ENCODE measurements at regions not wholly inside any gene's neighbourhood (a gene's known extent, or its start where the extent isn't known, plus 50 kb on each side); places are given as distances from the start of the nearest gene placed in this dataset.

DNA sequence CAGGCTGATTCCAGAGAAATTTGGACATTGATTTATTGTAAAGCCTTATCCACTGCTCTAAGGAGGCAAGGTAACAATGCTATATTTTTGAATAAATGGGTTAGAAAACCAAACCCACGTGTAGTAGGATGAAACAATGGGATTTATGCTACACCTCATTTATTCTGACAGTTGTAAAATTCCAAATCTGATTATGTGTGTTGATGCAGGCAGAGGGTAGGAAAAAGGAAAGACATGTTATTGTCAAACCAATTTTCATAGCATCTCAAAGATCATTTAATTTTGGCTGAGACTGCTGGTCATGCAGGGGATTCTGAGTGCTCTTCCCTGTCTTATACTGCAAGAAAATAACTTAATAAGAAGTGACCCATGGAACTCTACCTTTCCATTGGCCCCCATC is 1219.9 kb upstream of the SORCS1 start:
- no peaks in the 10 kb centered on the region for H3K79me2 ChIP-seq (ENCODE audit: low read depth)
- POLR2A ChIA-PET (ENCODE audit: unreplicated experiment) = no interaction called here
- no peak for DNase-seq
- H4K20me1 ChIP-seq (ENCODE audit: insufficient read depth) = no peaks in the 10 kb centered on the region
- no peaks in the 10 kb centered on the region for H3F3A ChIP-seq (ENCODE audit: insufficient read depth, low read depth)
- intact Hi-C loops (cut with micrococcal nuclease; ENCODE audit: unreplicated experiment) = no loop called here
- H3K9me3 ChIP-seq (ENCODE audit: insufficient read depth, low read depth) = no peaks in the 10 kb centered on the region
- no peak overlapping the region for H2AFZ ChIP-seq
- no peaks in the 10 kb centered on the region for H3K4me1 ChIP-seq (replicated peaks; ENCODE audit: insufficient read depth)
- no peak overlapping the region for H3K4me3 ChIP-seq
- no peak overlapping the region for H3K27ac ChIP-seq
- H3K36me3 ChIP-seq (ENCODE audit: low read depth) = no peaks in the 10 kb centered on the region
- CTCF ChIA-PET = no interaction called here
- TF ChIP-seq EZH2 (IDR thresholded peaks at IDR 0.05; ENCODE audit: low read depth) = no peak
- TF ChIP-seq, protein P1, sequence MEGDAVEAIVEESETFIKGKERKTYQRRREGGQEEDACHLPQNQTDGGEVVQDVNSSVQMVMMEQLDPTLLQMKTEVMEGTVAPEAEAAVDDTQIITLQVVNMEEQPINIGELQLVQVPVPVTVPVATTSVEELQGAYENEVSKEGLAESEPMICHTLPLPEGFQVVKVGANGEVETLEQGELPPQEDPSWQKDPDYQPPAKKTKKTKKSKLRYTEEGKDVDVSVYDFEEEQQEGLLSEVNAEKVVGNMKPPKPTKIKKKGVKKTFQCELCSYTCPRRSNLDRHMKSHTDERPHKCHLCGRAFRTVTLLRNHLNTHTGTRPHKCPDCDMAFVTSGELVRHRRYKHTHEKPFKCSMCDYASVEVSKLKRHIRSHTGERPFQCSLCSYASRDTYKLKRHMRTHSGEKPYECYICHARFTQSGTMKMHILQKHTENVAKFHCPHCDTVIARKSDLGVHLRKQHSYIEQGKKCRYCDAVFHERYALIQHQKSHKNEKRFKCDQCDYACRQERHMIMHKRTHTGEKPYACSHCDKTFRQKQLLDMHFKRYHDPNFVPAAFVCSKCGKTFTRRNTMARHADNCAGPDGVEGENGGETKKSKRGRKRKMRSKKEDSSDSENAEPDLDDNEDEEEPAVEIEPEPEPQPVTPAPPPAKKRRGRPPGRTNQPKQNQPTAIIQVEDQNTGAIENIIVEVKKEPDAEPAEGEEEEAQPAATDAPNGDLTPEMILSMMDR (conservative IDR thresholded peaks at IDR 0.05) = no peak
- no peaks in the 10 kb centered on the region for H3K27me3 ChIP-seq (ENCODE audit: insufficient read depth, low read depth)
- no peak overlapping the region for H3K4me2 ChIP-seq
- BruUV-seq (replicated peaks) = no TSS peak
- H3K9me2 ChIP-seq (ENCODE audit: insufficient read depth) = no peaks in the 10 kb centered on the region

DNA sequence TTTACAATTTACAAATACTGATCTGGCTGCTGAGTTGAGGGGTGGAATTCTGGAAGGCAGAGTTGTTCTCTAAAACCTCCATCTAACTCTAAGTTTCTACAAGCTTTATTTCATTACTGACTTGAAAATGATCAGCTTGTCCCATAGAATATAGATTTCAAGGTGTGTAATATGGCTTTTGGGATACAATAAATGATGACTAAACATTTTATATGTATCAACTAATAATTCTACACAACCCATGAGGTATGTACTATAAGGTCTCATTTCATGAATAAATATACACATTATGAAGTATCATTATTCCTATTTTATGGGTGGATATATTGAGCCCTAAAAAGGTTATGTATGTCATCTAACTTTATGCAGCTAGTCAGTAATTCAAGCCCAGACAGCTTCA is 1214.3 kb upstream of the SORCS1 start:
- ChIA-PET CTCF (no interaction called here), POLR2A (ENCODE audit: unreplicated experiment) (no interaction called here)
- no peaks in the 10 kb centered on the region for H3K9me2 ChIP-seq (ENCODE audit: insufficient read depth)
- DNase-seq = no peak
- no peak overlapping the region for H3K27ac ChIP-seq
- H3K27me3 ChIP-seq (ENCODE audit: insufficient read depth, low read depth) = no peaks in the 10 kb centered on the region
- H3F3A ChIP-seq (ENCODE audit: insufficient read depth, low read depth) = no peaks in the 10 kb centered on the region
- no peak for TF ChIP-seq EZH2 (IDR thresholded peaks at IDR 0.05; ENCODE audit: low read depth)
- TF ChIP-seq, protein P1 (conservative IDR thresholded peaks at IDR 0.05) = no peak
- BruUV-seq (replicated peaks) = no TSS peak
- H4K20me1 ChIP-seq (ENCODE audit: insufficient read depth) = no peaks in the 10 kb centered on the region
- H3K9me3 ChIP-seq (ENCODE audit: insufficient read depth, low read depth) = no peaks in the 10 kb centered on the region
- no peaks in the 10 kb centered on the region for H3K79me2 ChIP-seq (ENCODE audit: low read depth)
- intact Hi-C loops (cut with micrococcal nuclease; ENCODE audit: unreplicated experiment) = no loop called here
- H3K36me3 ChIP-seq (ENCODE audit: low read depth) = no peaks in the 10 kb centered on the region
- H2AFZ ChIP-seq = no peak overlapping the region
- no peak overlapping the region for H3K4me2 ChIP-seq
- H3K4me3 ChIP-seq = no peak overlapping the region
- no peaks in the 10 kb centered on the region for H3K4me1 ChIP-seq (replicated peaks; ENCODE audit: insufficient read depth)

DNA sequence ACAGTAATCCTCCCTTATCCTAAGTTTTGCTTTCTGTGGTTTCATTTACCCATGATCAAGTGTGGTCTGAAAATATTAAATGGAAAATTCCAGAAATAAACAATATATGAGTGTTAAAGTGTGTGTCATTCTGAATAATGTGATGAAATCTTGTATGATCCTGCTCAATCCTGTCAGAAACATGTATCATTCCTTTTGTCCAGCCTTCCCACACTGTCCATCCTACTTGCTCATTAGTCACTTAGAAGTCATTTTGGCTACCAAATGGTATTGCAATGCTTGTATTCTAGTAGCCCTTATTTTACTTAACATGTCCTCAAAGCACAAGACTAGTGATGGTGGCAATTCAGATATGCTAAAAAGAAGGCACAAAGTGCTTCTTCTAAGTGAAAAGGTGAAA is 1211.2 kb upstream of the SORCS1 start:
- H3K9me3 ChIP-seq (ENCODE audit: insufficient read depth, low read depth) = no peaks in the 10 kb centered on the region
- no peaks in the 10 kb centered on the region for H3K27me3 ChIP-seq (ENCODE audit: insufficient read depth, low read depth)
- CTCF ChIA-PET = no interaction called here
- H3K4me3 ChIP-seq = no peak overlapping the region
- H3K79me2 ChIP-seq (ENCODE audit: low read depth) = no peaks in the 10 kb centered on the region
- POLR2A ChIA-PET (ENCODE audit: unreplicated experiment) = no interaction called here
- no peak overlapping the region for H2AFZ ChIP-seq
- H4K20me1 ChIP-seq (ENCODE audit: insufficient read depth) = no peaks in the 10 kb centered on the region
- no peaks in the 10 kb centered on the region for H3F3A ChIP-seq (ENCODE audit: insufficient read depth, low read depth)
- H3K27ac ChIP-seq = no peak overlapping the region
- no peak for TF ChIP-seq EZH2 (IDR thresholded peaks at IDR 0.05; ENCODE audit: low read depth)
- TF ChIP-seq, protein P1 (conservative IDR thresholded peaks at IDR 0.05) = no peak
- no peak for DNase-seq
- BruUV-seq (replicated peaks) = no TSS peak
- no peaks in the 10 kb centered on the region for H3K4me1 ChIP-seq (replicated peaks; ENCODE audit: insufficient read depth)
- H3K4me2 ChIP-seq = no peak overlapping the region
- intact Hi-C loops (cut with micrococcal nuclease; ENCODE audit: unreplicated experiment) = no loop called here
- H3K9me2 ChIP-seq (ENCODE audit: insufficient read depth) = no peaks in the 10 kb centered on the region
- no peaks in the 10 kb centered on the region for H3K36me3 ChIP-seq (ENCODE audit: low read depth)

All from PC-9 (cell line).